OCI-LY1 (cell line): ENCODE measurements at regions not wholly inside any gene's neighbourhood (a gene's known extent, or its start where the extent isn't known, plus 50 kb on each side); places are given as distances from the start of the nearest gene placed in this dataset.

Source experiments
- CTCF ChIP-seq: fragments of 200-600 bp; sonication (generic), shearing (Covaris generic); IDR thresholded peaks from 2 replicates; pipeline ENCODE4 v1.5.1; 2017; ENCODE audit warnings: mild to moderate bottlenecking, antibody characterized with exemption, low read length, moderate library complexity, mixed read lengths
- EZH2 ChIP-seq: fragments of 200-600 bp; sonication (generic), shearing (Covaris generic); IDR thresholded peaks from 2 replicates; pipeline ENCODE4 v1.8.0; 2017; ENCODE audit warnings: borderline replicate concordance, mixed run types, mild to moderate bottlenecking, antibody characterized with exemption, low read length, moderate library complexity, mixed read lengths

GRCh38 chr2:209277444-209277843 lies 146.4 kb upstream of the MAP2 start:
- TF ChIP-seq CTCF, result no peak
- no peak for TF ChIP-seq EZH2
